SK-N-SH treated with all-trans-retinoic acid at 6 μM for 48 hours (cell line): ENCODE measurements at regions not wholly inside any gene's neighbourhood (a gene's known extent, or its start where the extent isn't known, plus 50 kb on each side); places are given as distances from the start of the nearest gene placed in this dataset.

ENCODE experiments used
- CREB5 ChIP-seq: fragments of 250-450 bp; sonication (Bioruptor Pico); IDR thresholded peaks from 2 replicates; pipeline ENCODE4 v1.5.1; 2020; ENCODE audit warnings: low read depth, mild to moderate bottlenecking, moderate library complexity
- GLIS3 ChIP-seq: fragments of 250-450 bp; sonication (Bioruptor Pico); IDR thresholded peaks from 2 replicates; pipeline ENCODE4 v1.5.0; 2020; ENCODE audit warnings: mild to moderate bottlenecking, moderate library complexity
- PATZ1 ChIP-seq: fragments of 250-450 bp; sonication (Bioruptor Pico); IDR thresholded peaks from 2 replicates; pipeline ENCODE4 v1.8.0; 2020; ENCODE audit warnings: mild to moderate bottlenecking, moderate library complexity, borderline replicate concordance
- POU6F1 ChIP-seq: fragments of 250-450 bp; sonication (Bioruptor Pico); IDR thresholded peaks from 2 replicates; pipeline ENCODE4 v1.8.0; 2021; ENCODE audit warnings: low read depth, mild to moderate bottlenecking, moderate library complexity, borderline replicate concordance
- RARB ChIP-seq: fragments of 250-450 bp; sonication (Bioruptor Pico); IDR thresholded peaks from 2 replicates; pipeline ENCODE4 v1.8.0; 2021; ENCODE audit warnings: mild to moderate bottlenecking, moderate library complexity
- TOX ChIP-seq: fragments of 250-450 bp; sonication (Bioruptor Pico); IDR thresholded peaks from 2 replicates; pipeline ENCODE4 v1.8.0; 2021; ENCODE audit warnings: mild to moderate bottlenecking, moderate library complexity, borderline replicate concordance

- no peak for TF ChIP-seq CREB5 (CRISPR knock-in tag)
- TF ChIP-seq POU6F1 (CRISPR knock-in tag): no peak
- no peak for TF ChIP-seq GLIS3
- no peak for TF ChIP-seq TOX
- no peak for TF ChIP-seq PATZ1 (CRISPR knock-in tag)
- TF ChIP-seq RARB (CRISPR knock-in tag): no peak
Measured at GRCh38 chr14:41476526-41476925, 130.2 kb upstream of the LRFN5 start.
